Esophagus muscularis mucosa (tissue), 4 donors: ENCODE measurements at regions not wholly inside any gene's neighbourhood (a gene's known extent, or its start where the extent isn't known, plus 50 kb on each side); places are given as distances from the start of the nearest gene placed in this dataset.

Experiments
- DNase-seq: peaks from one replicate; pipeline ENCODE4 v3.0.0-alpha.2; 2017; ENCODE audit errors: extremely low spot score
- H3K27ac ChIP-seq, 4 donors: fragments of 200-600 bp; sonication (generic); replicated peaks in 1 of 4; 1 replicate in 3 of 4; 2 replicates in 1 of 4; pipeline ENCODE4 v1.5.1; 2016 to 2019; ENCODE audit warnings: mild to moderate bottlenecking in 1 of 4
- H3K27me3 ChIP-seq, 4 donors: fragments of 200-600 bp; sonication (generic); one replicate each; pipeline versions ENCODE4 v1.5.1 to v1.6.0; 2016 to 2019
- H3K36me3 ChIP-seq, 4 donors: fragments of 200-600 bp; sonication (generic); one replicate each; pipeline ENCODE4 v1.5.1; 2016 to 2019
- H3K4me1 ChIP-seq, 4 donors: fragments of 200-600 bp; sonication (generic); one replicate each; pipeline ENCODE4 v1.5.1; 2016 to 2019
- H3K4me3 ChIP-seq, 4 donors: fragments of 200-600 bp; sonication (generic); 1 replicate in 2 of 4; 2 replicates in 2 of 4; pipeline ENCODE4 v1.5.1; 2016 to 2019; ENCODE audit warnings: mild to moderate bottlenecking in 4 of 4, moderate library complexity in 1 of 4
- H3K9me3 ChIP-seq, 4 donors: fragments of 200-600 bp; sonication (generic); 1 replicate in 3 of 4; 2 replicates in 1 of 4; pipeline ENCODE4 v1.5.1; 2016 to 2019
- EP300 ChIP-seq: sonication (generic); formaldehyde crosslinking; IDR thresholded peaks from one replicate; pipeline ENCODE4 v1.6.1; 2017; ENCODE audit warnings: antibody characterized with exemption
- POLR2A ChIP-seq: fragments of 450-650 bp; IDR thresholded peaks from one replicate; pipeline ENCODE4 v1.6.1; 2017; ENCODE audit warnings: antibody characterized with exemption, moderate library complexity, mild to moderate bottlenecking, low read depth
- POLR2AphosphoS5 ChIP-seq, 2 donors: sonication (generic); formaldehyde crosslinking; IDR thresholded peaks; one replicate each; pipeline ENCODE4 v1.6.1; 2017; ENCODE audit warnings: antibody characterized with exemption in 2 of 2
- WGBS: methylation state at CpG from one replicate; pipeline ENCODE4 v1.1.5; 2018; 5-methylcytosine and 5-hydroxymethylcytosine counted together
- intact Hi-C: fragments of 100-400 bp; cut with DNase I; formaldehyde crosslinking; loops from one replicate; pipeline ENCODE4 v1.15.1; 2023
- TF ChIP-seq, protein P1 (sequence below), 3 experiments: fragments of 200-600 bp in 2 of 3; fragments of 450-650 bp in 1 of 3; sonication (generic) in 2 of 3; IDR thresholded peaks; one replicate each; pipeline ENCODE4 v1.5.1; 2017 to 2019; ENCODE audit warnings: antibody characterized with exemption in 3 of 3, mild to moderate bottlenecking in 2 of 3, moderate library complexity in 1 of 3

- no peak for DNase-seq
Measured at GRCh38 chr2:128552141-128552805, 233.6 kb upstream of the HS6ST1 start.

DNA sequence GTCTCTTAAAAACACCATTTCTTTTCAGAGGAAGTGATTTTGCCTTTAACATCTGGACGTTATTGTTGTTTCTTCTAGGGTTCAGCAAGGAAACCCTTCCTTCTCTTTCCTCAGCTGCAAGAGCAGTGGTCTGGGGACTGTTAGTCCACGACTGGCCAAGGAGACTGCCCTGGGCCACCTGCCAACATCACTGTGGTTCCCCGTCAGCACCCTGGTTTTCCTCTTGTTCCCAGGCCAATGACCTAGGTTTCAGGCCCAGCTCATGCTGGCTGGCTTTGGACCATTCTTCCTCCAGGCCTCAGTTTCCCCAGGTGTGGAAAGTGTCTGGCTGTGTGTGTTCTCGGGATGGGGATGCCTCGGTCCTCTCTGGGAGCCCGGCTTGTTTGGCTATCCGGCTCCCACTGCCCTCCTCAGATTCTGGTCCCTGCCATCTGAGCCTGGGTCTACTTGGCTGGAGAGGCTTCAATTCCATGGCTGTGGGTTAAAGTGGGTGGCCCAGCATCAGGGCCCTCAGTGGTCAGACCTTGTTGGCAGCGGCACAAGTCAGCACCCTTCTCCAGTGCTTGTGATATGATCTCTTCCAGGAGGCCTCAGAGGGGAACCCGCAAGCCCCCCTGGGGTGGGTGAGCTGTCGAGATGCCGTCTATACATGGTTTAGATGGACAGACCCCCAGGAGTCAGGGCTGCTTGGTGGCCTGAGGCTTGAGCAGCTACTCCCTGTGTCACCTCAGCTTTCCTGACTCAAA, 234.3 kb upstream of the HS6ST1 start:
- intact Hi-C loops = no loop called here
- Histone ChIP-seq H3K4me1 (no peaks in the 10 kb centered on the region), H3K36me3 (no peaks in the 10 kb centered on the region), H3K27ac (no peak overlapping the region), H3K9me3 (no peaks in the 10 kb centered on the region), H3K4me3 (no peak overlapping the region), H3K27me3 (no peaks in the 10 kb centered on the region)
- DNase-seq = no peak
- 84% methylated on average over 8 of the region's 11 CpGs for WGBS
- TF ChIP-seq, protein P1, sequence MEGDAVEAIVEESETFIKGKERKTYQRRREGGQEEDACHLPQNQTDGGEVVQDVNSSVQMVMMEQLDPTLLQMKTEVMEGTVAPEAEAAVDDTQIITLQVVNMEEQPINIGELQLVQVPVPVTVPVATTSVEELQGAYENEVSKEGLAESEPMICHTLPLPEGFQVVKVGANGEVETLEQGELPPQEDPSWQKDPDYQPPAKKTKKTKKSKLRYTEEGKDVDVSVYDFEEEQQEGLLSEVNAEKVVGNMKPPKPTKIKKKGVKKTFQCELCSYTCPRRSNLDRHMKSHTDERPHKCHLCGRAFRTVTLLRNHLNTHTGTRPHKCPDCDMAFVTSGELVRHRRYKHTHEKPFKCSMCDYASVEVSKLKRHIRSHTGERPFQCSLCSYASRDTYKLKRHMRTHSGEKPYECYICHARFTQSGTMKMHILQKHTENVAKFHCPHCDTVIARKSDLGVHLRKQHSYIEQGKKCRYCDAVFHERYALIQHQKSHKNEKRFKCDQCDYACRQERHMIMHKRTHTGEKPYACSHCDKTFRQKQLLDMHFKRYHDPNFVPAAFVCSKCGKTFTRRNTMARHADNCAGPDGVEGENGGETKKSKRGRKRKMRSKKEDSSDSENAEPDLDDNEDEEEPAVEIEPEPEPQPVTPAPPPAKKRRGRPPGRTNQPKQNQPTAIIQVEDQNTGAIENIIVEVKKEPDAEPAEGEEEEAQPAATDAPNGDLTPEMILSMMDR (IDR thresholded peaks at IDR 0.05) = no peak

More at GRCh38 chr2:128552141-128552805, 233.6 kb upstream of the HS6ST1 start:
- Histone ChIP-seq H3K27ac (no peak overlapping the region), H3K36me3 (no peaks in the 10 kb centered on the region), H3K4me3 (no peak overlapping the region), H3K4me1 (no peaks in the 10 kb centered on the region), H3K27me3 (no peaks in the 10 kb centered on the region), H3K9me3 (no peaks in the 10 kb centered on the region)
- intact Hi-C loops = no loop called here
- TF ChIP-seq, protein P1 (IDR thresholded peaks at IDR 0.05) = no peak
- TF ChIP-seq POLR2AphosphoS5 (IDR thresholded peaks at IDR 0.05) (no peak), POLR2A (no peak), EP300 (no peak)
- 89% methylated on average over 5 of the region's 8 CpGs for WGBS

DNA sequence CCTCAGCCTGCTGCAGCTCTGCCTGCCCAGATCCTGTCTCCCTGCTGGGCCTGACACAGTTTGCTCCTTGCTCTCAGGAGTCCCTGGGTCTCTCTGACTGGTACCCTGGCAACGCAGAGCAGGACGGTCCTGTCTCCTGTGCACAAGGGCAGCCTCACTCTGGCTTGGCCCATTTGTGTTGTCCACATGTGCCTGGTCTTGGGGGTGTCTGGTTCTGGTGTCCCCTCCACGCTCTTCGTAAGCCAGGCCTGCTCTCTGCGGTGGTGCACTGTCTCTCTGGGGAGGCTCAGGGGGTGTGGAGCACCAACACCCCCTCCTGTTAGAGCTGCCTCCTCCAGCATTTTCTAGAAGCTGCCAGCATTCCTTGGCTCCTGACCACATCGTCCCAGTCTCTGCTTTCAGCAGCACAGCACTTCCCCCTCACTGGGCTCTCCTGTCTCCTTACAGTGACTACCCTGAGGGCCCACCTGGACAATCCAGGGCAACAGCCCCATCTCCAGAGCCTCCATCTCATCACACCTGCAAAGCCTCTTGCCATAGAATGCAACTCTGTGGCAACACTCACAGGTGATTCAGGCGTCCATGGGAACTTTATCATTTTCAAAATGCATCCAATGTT, 235.6 kb upstream of the HS6ST1 start:
- no peaks in the 10 kb centered on the region for H3K27me3 ChIP-seq
- H3K36me3 ChIP-seq = no peaks in the 10 kb centered on the region
- H3K4me3 ChIP-seq = no peak overlapping the region
- no peak for DNase-seq
- H3K27ac ChIP-seq = no peak overlapping the region
- intact Hi-C loops = no loop called here
- TF ChIP-seq EP300 = no peak
- TF ChIP-seq, protein P1 (IDR thresholded peaks at IDR 0.05) = no peak
- TF ChIP-seq POLR2AphosphoS5 (IDR thresholded peaks at IDR 0.05) = no peak
- no peak for TF ChIP-seq POLR2A
- H3K9me3 ChIP-seq = no peaks in the 10 kb centered on the region
- H3K4me1 ChIP-seq = no peaks in the 10 kb centered on the region
- WGBS = 96% methylated on average over 3 of the region's 7 CpGs

GRCh38 chr2:128555433-128555832, 236.8 kb upstream of the HS6ST1 start:
- no peaks in the 10 kb centered on the region for H3K27me3 ChIP-seq
- no peaks in the 10 kb centered on the region for H3K36me3 ChIP-seq
- H3K4me1 ChIP-seq = no peaks in the 10 kb centered on the region
- no peak overlapping the region for H3K4me3 ChIP-seq
- intact Hi-C loops = no loop called here
- no peaks in the 10 kb centered on the region for H3K9me3 ChIP-seq
- DNase-seq = no peak
- no peak overlapping the region for H3K27ac ChIP-seq
- TF ChIP-seq EP300 = no peak
- no peak for TF ChIP-seq POLR2AphosphoS5 (IDR thresholded peaks at IDR 0.05)
- TF ChIP-seq POLR2A = no peak
- TF ChIP-seq, protein P1 (IDR thresholded peaks at IDR 0.05) = no peak
- WGBS = 100% methylated on average over 1 of the region's 1 CpG
